ENCODE measurements at regions not wholly inside any gene's neighbourhood (a gene's known extent, or its start where the extent isn't known, plus 50 kb on each side); places are given as distances from the start of the nearest gene placed in this dataset.
A peak's percentile ranks its signal among the peaks of the same experiment; 100 is the strongest.
"Not testable (repeated sequence)": the region's sequence is repeated elsewhere in the genome, so short reads cannot be mapped to it uniquely, and the experiment has no call there.

DNA sequence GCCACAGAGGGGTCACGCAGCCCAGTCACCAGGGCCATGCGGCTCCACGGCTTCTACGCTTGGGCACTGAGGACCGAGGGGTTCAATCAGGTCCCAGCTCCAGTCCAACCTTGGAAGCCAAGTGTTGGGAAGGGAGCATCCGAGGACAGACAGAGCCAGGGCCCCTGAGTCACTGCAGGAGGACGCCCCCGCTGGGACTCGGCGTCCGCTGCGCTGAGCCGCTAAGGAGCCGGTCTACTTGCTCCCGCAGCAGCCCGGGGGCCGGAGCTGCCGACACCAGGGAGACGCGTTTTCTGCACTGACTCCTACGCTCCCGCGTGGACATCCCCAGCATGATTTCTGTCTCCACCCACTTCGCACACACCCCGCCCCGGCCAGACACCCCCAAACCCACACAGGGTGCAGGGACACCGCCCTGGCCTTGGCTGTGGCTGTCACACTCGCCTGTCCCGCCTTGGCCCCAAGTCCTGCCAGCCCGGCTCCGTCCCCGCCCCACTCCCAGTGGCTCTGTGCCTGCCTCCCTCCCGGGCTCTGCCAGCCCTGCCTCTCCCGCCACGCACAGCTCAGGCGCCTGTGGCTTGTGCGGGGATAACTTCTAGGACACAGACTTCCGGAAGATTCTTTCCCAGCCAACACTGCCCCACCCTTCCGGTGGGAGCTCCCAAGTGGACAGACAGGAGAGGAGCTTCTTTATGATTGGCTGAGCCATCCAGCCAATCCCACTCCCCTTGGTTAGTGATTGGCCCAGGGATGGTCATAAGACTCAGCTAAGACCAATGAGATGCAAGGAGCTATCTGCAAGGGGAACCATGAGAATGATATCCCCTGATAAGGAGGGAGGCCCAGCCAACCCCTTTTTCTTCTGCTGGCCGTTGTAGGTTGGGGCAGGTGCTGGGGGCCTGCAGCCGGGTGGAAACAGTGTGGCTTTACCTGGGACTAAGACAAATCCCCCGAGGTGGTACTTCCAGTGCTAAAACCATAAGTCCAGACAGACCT is 118.9 kb upstream of the SFSWAP start:
- DNase-seq, result no peak

DNA sequence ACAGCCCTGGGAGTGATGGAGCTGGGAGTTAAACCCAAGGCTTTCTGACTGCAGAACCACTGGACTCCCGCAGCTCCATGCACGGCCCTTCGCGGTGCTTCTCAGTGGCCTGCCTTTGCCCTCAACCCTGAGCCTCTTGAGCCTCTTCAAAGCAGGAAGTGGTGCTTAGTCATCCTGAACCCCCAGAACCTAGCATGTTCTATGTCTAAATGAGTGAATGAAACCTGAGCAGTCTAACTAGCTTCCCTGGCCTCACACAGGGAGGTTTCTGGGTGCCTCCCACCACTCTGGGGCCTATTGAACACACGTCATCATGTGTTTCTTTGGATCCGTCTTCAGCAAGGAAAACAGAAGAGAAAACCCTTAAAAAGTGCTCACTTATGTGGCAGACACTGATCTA is 117.9 kb upstream of the SFSWAP start:
- no peak for DNase-seq

DNA sequence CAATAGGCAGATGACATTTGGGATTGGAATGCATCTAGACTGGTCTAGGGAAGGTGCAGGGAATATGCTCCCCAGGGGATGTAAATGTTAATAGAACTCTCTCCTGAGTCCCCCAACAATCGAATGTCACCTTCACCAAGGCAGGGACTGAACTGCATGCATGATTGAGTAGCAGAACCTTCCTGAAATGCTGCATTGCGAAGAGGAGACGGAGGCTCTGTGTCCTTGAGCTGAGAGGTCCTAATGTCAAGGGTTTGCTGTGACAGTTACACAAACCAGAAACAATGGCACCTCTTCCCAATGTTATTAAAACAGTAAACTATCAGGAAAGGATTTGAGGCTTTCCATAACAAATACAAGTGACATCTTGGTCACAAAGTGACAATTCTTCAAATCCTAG is 117.5 kb upstream of the SFSWAP start:
- DNase-seq, result no peak

DNA sequence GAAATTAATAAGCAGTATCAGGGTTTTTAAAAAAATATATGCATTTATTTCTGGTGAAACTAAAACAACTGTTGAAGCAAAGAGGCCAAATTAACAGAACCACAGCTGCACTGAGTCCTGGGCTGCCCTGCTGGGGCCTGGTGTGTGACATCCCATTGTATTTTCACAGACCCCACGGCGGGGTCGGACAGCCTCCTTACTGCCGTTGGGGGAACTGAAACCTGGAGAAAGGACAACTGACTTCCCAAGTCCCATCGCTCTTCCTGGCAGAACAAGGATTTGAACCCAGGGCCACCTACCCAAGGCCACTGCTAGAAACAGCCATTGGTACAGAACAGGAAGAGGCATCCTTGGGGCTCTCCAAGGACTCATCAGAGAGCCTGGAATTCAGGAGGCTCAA is 114.8 kb upstream of the SFSWAP start:
- DNase-seq, result no peak

DNA sequence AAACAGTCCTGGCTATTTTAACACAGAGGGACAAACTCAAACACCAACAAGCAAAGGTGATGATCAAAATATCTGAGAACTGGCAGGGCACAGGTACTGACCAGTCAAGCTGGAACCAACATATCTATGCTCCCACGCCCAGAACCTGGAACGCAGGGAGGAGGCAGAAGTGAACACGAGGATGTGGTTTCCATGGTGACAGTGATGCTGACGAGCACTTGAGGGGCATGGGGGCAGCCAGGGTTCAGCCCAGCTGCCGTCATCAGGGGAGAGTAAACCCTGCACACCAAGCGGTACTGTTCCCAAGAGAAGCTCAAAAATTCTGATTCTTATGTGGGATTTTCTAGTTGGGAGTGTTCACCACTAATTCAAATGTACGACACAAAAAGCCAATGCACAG is 113.6 kb upstream of the SFSWAP start:
- DNase-seq, result no peak

DNA sequence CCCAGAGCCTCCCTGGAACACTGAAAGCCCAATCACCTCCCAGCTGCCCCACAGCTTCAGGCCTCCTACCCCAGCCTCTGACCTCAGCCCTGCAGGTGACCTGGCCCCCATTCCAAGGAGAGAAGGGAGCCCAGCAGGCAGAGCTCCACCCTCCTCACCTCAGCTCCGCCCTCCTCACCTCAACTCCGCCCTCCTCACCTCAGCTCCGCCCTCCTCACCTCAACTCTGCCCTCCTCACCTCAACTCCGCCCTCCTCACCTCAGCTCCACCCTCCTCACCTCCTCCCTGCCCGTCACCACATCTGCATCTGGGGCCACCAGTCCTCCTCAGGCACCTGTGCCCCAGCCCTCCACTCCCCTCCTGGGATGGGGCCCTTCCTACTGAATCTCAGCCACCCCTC is 112.2 kb upstream of the SFSWAP start:
- no peak for DNase-seq

DNA sequence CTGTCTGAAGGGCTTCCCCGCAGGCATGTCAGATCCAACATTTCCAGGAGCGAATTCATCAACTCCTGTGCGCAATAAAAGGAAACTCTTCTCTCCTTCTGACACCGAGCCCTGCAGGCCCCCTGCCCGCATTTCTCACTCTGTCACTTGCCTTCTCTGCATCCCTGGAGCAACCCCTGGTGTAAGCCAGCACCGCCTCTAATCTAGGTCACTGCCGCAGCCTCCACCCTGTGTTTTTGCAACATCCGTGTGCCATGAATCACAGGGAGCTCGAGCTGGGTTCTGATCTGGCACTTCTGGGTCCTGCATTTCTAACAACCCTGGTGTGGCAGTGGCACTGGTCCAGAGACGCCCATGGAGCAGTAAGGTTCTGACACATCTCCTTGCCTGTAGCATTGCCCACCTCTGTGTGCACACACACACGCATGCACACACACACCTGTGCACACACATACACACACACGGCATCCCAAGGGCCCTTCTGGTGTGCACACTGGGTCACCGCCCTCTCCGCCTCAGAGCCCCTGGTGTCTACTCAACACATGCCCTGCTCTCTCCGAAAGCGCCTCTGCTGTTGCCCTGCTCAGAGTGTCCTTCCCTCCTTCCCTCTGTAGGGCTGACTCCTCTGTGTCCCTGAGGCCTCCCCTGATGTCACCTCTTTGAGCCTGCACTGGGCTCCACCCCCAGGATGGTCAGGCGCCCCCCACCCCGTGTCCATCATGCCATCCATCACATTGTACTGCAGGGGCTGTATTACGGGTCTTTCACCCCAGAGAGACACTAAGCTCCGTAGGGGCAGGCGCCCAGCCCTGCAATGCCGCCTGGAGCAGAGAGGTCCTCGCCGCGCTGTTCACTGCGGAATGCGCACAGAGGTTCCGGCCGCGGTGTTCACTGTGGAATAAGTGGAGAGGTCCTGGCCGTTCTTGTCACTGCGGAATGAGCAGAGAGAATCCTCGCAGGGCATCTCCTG is 111.4 kb upstream of the SFSWAP start:
- no peak for DNase-seq

DNA sequence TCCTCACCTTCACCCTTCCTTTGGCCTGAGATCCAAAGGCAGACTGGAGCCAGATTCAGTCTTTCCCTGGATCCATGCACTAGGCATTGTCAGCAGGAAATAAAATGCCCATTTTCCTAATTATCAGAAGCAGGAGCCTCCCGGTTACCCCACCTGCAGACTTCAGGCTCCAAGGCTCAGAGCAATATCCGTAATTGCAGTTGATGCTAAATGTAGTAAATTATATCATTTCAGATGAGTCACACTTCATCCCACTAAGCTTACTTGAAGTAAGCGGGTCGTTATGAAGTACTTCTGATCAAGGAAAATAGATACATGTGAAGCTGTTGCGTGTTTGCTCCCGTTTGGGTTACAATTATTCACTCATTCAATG is 110.7 kb upstream of the SFSWAP start:
- no peak for DNase-seq

GRCh38 chr12:131601499-131601898 is 109.4 kb upstream of the SFSWAP start:
- not testable (repeated sequence) for DNase-seq

- DNase-seq, result no peak
Observed at GRCh38 chr12:131603106-131603938, 107.6 kb upstream of the SFSWAP start.

GRCh38 chr12:131603939-131604795 is 106.7 kb upstream of the SFSWAP start:
- no peak for DNase-seq

DNA sequence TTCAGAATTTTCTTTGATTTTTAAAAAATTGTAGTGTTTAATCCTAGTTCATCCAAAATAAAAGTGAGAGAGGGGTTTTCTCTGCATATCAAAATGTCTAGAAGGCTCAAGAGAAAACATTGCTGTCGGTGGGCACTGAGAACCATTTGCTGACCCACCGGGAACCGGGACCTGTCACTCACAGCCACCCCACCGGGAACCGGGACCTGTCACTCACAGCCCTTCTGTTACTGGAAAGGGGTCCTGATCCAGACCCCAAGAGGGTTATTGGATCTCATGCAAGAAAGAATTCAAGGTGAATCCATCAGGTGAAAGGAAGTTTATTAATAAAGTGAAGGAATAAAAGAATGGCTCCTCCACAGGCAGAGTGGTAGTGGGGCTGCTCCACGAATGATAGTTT is 106.0 kb upstream of the SFSWAP start:
- no peak for DNase-seq

DNA sequence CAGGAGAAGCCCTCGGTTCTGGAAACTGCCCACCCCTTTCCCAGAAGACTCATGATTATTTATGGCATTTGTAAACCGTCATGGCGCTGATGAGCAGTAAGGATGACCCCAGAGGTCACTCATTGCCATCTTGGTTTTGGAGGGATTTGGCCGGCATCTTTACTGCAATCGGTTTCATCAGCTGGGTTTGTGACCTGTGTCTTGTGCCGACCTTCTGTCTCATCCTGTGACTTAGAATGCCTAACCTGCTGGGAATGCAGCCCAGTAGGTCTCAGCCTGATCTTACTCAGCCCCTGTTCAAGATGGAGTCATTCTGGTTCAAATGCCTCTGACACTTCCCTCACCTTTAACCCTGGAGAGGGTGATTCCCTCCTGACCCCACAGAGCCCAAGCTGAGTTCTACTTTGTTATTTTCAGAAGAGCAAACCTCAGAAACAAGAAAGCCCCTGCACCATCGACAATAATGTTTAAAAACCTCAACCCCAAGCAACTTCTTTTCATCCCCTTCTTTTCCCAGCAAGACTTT is 105.5 kb upstream of the SFSWAP start:
- DNase-seq, result no peak

DNA sequence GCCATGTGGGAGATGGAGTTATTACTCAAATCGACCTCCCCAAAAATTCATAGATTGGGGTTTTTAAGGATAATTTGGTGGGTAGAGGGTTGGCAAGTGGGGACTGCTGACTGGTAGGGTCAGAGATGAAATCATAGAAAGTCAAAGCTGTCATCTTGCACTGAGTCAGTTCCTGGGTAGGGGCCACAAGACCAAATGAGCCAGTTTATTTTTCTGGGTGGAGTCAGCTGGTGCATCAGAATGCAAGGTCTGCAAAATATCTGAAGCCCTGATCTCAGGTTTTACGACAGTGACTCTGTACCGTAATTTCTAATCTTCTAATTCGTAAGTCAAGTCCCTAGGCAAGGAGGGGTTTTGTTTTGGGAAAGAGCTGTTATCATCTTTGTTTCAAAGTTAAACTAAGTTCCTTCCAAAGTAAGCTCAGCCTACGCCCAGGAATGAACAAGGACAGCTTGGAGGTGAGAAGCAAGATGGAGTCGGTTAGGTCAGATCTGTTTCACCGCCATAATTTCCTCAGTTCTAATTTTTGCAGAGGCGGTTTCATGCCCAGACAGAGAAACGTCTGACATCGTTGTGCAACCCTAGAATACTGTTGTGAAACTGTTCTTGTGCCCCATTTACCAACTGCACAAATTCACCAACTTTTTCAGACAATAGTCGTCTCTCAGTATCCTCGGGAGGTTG is 104.5 kb upstream of the SFSWAP start:
- DNase-seq, result no peak

- no peak for DNase-seq
Observed at GRCh38 chr12:131607658-131608447, 103.0 kb upstream of the SFSWAP start.

DNA sequence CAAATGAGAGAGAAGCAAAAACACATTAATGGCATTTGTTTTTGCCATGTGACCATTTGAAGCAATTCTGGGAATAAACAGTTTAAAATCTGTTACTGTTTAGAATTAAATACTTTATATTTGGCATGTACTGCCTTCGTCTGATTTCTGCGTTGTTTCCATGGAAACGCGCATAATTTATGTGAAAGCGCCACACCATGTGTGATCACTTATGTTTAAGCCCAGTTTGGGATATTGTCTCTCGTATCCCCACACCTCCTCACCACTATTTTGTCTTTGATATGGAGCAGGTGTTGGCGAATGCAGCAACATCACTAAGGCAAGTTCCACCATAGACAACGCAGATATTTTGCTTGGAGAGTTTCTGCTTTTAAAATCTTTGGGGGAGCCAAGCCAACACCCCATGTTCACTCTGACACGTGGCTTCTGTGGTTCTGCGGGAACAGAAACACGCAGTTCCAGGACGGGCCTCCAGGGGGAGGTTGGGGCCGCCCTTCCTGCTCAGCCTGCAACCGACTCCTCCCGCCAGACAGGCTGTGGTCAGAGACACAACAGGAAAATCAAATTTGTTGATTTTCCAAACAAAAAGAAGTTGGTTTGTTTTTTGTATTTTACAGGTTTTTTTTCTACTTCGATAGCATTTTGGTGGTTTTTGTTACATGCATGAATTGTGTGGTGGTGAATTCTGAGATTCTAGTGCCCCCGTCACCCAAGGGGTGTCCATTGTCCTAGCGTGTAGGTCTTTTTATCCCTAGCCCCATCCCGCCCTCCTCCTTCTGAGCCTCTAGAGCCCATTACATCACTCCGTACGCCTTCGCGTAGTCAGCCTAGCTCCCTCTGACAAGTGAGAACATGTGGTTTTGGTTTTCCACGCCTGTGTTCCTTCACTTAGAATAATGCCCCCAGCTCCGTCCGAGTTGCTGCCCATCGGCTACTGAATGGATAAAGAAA is 101.9 kb upstream of the SFSWAP start:
- DNase-seq, result peak; percentile 37

DNA sequence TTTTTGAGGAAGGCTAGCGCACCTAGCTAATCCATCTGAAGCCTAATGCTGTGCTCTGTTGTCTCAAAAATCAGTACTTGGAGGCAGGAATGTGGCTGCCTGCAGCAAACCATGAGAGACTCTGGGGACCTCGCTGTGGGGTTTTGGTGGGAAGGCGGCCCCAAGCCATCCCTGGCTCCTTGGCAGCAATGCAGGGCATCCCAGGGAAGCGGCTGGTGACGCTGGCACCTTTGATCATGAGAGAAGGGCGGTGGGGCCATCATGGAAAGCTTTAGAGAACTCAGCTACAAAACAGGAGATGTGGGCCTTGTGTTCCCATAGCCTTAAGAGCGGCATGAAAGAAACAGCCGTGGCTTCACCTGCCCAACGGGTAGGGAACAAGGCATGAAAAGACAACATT is 101.1 kb upstream of the SFSWAP start:
- DNase-seq, result no peak

DNA sequence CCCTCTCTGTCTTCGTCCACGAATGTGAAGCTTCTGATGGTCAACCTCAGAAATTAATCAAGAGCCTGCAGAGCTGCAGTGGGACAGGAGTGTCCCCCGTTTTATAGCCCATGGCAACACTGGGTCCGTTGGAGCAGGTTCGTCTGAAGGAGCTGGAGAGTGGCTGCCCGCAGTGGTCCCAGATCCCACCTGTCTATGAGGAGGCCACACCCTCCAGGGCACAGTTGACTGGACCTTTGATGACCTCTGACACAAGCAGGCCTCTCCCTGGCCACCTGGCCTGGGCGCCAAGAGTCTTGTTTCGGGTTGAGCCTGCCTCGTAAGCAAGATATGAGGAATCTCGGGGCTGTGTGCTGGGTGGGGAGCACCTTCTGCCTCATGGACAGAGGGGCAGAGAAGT is 100.7 kb upstream of the SFSWAP start:
- DNase-seq, result no peak

DNA sequence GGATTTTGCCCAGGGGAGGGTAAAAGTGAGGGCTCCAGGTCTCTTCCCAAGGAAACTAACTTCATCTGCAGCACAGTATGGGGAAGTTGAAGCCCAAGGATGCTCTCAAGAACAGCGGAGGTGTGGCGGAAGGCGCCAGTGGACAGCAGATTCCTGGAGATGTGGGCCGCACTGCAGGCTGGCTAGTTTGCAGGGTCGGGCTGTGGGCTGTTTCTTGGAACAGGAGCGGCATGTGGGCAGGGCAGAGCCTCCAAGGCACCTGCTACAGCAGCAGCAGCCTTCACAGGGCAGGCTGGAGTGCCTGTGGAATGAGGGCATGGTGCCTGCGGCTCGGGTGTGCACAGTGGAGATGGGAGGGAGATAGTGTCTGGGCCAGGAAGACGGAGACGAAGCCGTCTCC is 100.0 kb upstream of the SFSWAP start:
- DNase-seq, result no peak
